ENCODE measurements at regions not wholly inside any gene's neighbourhood (a gene's known extent, or its start where the extent isn't known, plus 50 kb on each side); places are given as distances from the start of the nearest gene placed in this dataset.

GRCh38 chr20:48564982-48565539 is 262.7 kb downstream of the PREX1 start:
- Histone ChIP-seq H3K27me3 (ENCODE audit: insufficient read depth in 3 of 3, low read length in 2 of 3) (peaks cover 0 to 4% (median 0%) of the 10 kb centered on the region in 3 donors), H3K36me3 (ENCODE audit: insufficient read depth in 1 of 2, low read depth in 1 of 2) (no peaks in the 10 kb centered on the region), H3K4me1 (no peaks in the 10 kb centered on the region), H3K4me3 (no peak overlapping the region), H3K9me3 (no peaks in the 10 kb centered on the region), H3K27ac (no peak overlapping the region)
- DNase-seq (no peak), ATAC-seq (no peak)
- intact Hi-C loops (cut with DNase I), result no loop called here
- TF ChIP-seq CTCF (IDR thresholded peaks at IDR 0.05), result no peak
- WGBS, 3 donors, result 72 to 86% (median 81%) methylated on average over 8 of the region's 8 CpGs

- WGBS, 3 donors, result 90% methylated on average over 21 of the region's 21 CpGs
- no peak overlapping the region for H3K4me3 ChIP-seq
- no peak overlapping the region for H3K27ac ChIP-seq
- no peaks in the 10 kb centered on the region for H3K36me3 ChIP-seq (ENCODE audit: insufficient read depth in 1 of 2, low read depth in 1 of 2)
- DNase-seq, result no peak
- no peak for ATAC-seq
- H3K27me3 ChIP-seq (ENCODE audit: insufficient read depth in 3 of 3, low read length in 2 of 3), result peaks cover 0 to 4% (median 0%) of the 10 kb centered on the region in 3 donors
- H3K9me3 ChIP-seq, result no peaks in the 10 kb centered on the region
- no peak for TF ChIP-seq CTCF (IDR thresholded peaks at IDR 0.05)
- H3K4me1 ChIP-seq, result no peaks in the 10 kb centered on the region
- intact Hi-C loops (cut with DNase I), result no loop called here
Observed at GRCh38 chr20:48563191-48563870, 264.5 kb downstream of the PREX1 start.

GRCh38 chr20:48562586-48563116 is 265.1 kb downstream of the PREX1 start:
- ATAC-seq, result no peak
- intact Hi-C loops (cut with DNase I), result no loop called here
- no peak for TF ChIP-seq CTCF (IDR thresholded peaks at IDR 0.05)

GRCh38 chr20:48558906-48559305 is 268.9 kb downstream of the PREX1 start:
- no peaks in the 10 kb centered on the region for H3K4me1 ChIP-seq
- H3K4me3 ChIP-seq, result no peak overlapping the region
- TF ChIP-seq CTCF (IDR thresholded peaks at IDR 0.05), result no peak
- H3K36me3 ChIP-seq (ENCODE audit: insufficient read depth in 1 of 2, low read depth in 1 of 2), result no peaks in the 10 kb centered on the region
- no peaks in the 10 kb centered on the region for H3K9me3 ChIP-seq
- no peak overlapping the region for H3K27ac ChIP-seq
- 73 to 80% (median 80%) methylated on average over 4 of the region's 4 CpGs for WGBS, 3 donors
- peaks cover 0 to 5% (median 0%) of the 10 kb centered on the region in 3 donors for H3K27me3 ChIP-seq (ENCODE audit: insufficient read depth in 3 of 3, low read length in 2 of 3)
- DNase-seq, result no peak
- intact Hi-C loops (cut with DNase I), result no loop called here
- ATAC-seq, result no peak

More at GRCh38 chr20:48562586-48563116, 265.1 kb downstream of the PREX1 start:
- Histone ChIP-seq H3K36me3 (ENCODE audit: insufficient read depth in 1 of 2, low read depth in 1 of 2) (no peaks in the 10 kb centered on the region), H3K4me1 (no peaks in the 10 kb centered on the region), H3K27me3 (ENCODE audit: insufficient read depth in 3 of 3, low read length in 2 of 3) (peaks cover 0 to 4% (median 0%) of the 10 kb centered on the region in 3 donors), H3K27ac (no peak overlapping the region), H3K4me3 (no peak overlapping the region), H3K9me3 (no peaks in the 10 kb centered on the region)
- 31 to 53% (median 39%) methylated on average over 5 of the region's 5 CpGs for whole genome bisulfite sequencing, 3 donors
- DNase-seq, result no peak
